GM06990 (cell line): ENCODE measurements at regions not wholly inside any gene's neighbourhood (a gene's known extent, or its start where the extent isn't known, plus 50 kb on each side); places are given as distances from the start of the nearest gene placed in this dataset.

ENCODE experiments used
- DNase-seq: peaks from one replicate; pipeline ENCODE4 v3.0.0-alpha.2; 2011; ENCODE audit not compliant: insufficient read length; ENCODE audit errors: extremely low read depth
- H3K27me3 ChIP-seq: replicated peaks from 2 replicates; pipeline ENCODE4 v1.6.0; 2011; ENCODE audit warnings: low read length; ENCODE audit not compliant: control insufficient read depth, insufficient read depth
- H3K36me3 ChIP-seq: 2 replicates; pipeline ENCODE4 v1.5.1; 2011; ENCODE audit warnings: low read length; ENCODE audit not compliant: control insufficient read depth, insufficient read depth
- H3K4me3 ChIP-seq: replicated peaks from 2 replicates; pipeline ENCODE4 v1.5.1; 2011; ENCODE audit warnings: low read depth, mild to moderate bottlenecking, control low read depth, low read length
- TF ChIP-seq, protein P1 (sequence below): IDR thresholded peaks from 2 replicates; pipeline ENCODE4 v1.5.1; 2011; ENCODE audit warnings: low read length, control low read depth, mild to moderate bottlenecking, inconsistent platforms; ENCODE audit not compliant: insufficient read depth, poor library complexity, severe bottlenecking

DNA sequence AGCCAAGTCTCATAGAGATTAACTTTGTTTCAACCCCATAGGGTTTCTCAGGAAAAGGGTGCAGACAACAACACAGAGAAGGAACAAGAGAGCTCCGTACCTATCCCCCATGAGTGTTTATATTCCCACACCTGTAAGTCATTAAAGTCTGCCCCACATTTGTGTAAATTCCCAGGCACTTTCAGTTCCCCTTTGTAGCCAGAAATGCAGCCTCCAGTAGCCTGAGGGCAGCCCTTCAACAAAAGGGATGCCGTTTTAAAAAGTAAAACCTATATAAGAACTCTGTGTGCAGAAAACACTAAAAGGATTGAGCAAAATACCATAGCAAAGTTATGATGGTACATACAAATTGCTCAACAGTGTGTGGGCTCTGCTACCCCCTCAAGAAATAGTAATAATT, 59.7 kb upstream of the TMEM108 start:
- Histone ChIP-seq H3K4me3 (no peak overlapping the region), H3K36me3 (no peaks in the 10 kb centered on the region), H3K27me3 (no peaks in the 10 kb centered on the region; the same call in none of the 2 replicates)
- TF ChIP-seq, protein P1, sequence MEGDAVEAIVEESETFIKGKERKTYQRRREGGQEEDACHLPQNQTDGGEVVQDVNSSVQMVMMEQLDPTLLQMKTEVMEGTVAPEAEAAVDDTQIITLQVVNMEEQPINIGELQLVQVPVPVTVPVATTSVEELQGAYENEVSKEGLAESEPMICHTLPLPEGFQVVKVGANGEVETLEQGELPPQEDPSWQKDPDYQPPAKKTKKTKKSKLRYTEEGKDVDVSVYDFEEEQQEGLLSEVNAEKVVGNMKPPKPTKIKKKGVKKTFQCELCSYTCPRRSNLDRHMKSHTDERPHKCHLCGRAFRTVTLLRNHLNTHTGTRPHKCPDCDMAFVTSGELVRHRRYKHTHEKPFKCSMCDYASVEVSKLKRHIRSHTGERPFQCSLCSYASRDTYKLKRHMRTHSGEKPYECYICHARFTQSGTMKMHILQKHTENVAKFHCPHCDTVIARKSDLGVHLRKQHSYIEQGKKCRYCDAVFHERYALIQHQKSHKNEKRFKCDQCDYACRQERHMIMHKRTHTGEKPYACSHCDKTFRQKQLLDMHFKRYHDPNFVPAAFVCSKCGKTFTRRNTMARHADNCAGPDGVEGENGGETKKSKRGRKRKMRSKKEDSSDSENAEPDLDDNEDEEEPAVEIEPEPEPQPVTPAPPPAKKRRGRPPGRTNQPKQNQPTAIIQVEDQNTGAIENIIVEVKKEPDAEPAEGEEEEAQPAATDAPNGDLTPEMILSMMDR, result no peak
- DNase-seq, result no peak

DNA sequence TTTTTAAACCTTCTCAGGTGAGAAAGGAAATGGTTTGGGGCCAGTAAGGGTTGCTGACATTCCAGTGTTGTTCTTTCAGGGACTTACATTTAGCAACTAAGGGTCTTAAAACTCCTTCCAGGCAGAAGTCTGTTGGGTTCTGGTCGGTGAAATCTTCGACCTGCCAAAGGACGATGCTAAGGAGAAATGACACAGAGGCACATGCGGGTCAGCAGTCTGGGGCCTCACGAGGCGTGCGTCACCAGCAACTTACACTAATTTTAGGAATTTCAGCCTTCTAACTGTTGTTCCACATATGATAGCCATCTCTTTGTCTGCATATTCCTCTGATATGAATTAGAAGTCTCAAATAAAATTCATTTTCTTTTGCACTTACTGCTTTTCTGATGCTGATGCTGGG, 64.1 kb upstream of the TMEM108 start:
- H3K27me3 ChIP-seq, result no peaks in the 10 kb centered on the region
- no peak overlapping the region for H3K4me3 ChIP-seq
- no peak for DNase-seq
- H3K36me3 ChIP-seq, result no peaks in the 10 kb centered on the region
- TF ChIP-seq, protein P1, result no peak

DNA sequence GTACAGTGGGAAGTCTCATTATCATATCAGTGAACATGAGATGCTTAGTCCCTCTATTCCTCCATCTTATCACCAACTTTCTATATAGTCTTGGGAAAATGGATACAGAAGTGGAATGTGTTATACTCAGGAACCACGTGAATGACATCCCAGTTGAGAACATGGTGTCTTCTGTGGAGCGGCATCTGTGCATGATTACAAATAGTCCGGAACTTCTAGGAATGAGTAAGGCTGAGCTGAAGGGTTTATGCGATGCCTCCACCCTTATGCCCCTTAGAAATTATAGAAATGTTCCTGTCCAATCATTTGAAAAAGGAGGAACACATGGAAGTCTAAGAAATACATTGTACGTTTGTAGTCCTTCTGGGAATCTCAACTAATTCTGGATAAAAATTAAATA, 64.8 kb upstream of the TMEM108 start:
- H3K36me3 ChIP-seq, result no peaks in the 10 kb centered on the region
- DNase-seq, result no peak
- H3K4me3 ChIP-seq, result no peak overlapping the region
- no peaks in the 10 kb centered on the region for H3K27me3 ChIP-seq
- TF ChIP-seq, protein P1, result no peak

DNA sequence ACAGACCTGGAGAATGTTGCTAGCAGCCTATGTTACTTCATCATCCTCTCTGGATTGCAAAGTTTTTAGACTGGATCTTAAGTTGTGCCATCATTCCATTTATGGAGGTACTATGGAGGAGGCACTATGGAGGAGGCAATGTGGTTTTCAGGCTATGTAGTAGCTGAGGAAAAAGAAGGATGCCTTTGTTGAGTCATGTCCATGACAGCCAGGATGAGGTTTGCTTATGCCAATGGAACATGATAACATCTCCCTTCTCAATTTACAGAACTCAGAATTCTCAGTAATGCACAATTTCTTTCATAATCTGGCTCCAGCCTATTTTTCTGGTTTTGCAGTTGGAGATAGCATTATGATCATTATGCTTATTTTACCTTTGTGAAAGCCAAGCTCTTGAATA, 65.9 kb upstream of the TMEM108 start:
- TF ChIP-seq, protein P1, result no peak
- no peak for DNase-seq
- Histone ChIP-seq H3K36me3 (no peaks in the 10 kb centered on the region), H3K27me3 (no peaks in the 10 kb centered on the region), H3K4me3 (no peak overlapping the region)

DNA sequence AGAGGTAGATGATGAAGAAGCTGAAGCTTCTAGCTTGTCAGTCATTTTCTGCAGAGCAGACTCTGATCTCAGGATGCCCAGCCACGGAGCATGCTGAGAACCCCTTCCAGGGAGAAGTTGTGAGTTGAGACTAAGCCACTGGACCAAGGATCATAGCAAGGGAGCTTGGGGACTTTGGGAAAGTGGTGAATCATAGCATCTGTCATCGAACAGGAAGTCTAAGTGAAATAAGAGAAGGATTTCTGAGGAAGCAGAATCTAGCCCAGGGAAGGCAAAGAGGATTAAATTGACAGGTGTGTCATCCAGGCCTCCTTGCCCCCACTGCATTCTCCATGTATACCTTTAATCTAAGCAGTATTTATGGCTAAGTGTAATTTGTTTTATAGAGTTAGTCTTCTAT, 71.8 kb upstream of the TMEM108 start:
- no peaks in the 10 kb centered on the region for H3K36me3 ChIP-seq
- H3K27me3 ChIP-seq, result no peaks in the 10 kb centered on the region
- no peak for DNase-seq
- H3K4me3 ChIP-seq, result no peak overlapping the region
- TF ChIP-seq, protein P1, result no peak

DNA sequence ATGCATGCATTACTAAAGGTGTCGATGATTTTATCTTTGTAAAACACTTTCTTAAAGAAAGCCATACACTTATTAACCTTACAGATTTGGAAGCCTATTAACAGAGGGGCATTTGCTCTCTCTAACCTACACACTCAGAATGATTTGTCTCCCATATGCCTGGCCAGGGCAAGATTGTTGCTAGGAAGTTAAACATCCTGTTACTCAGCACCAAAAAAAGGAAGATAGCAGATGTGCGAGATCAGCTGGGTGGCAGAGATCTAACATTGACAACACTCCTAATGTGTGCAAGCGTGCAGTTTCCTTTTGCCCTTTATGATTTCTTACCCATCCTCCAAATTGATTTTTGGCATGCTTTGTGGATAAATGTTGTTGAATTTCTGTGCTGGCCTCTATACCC, 73.9 kb upstream of the TMEM108 start:
- no peak for DNase-seq
- H3K27me3 ChIP-seq, result no peaks in the 10 kb centered on the region
- H3K4me3 ChIP-seq, result no peak overlapping the region
- TF ChIP-seq, protein P1, result no peak
- H3K36me3 ChIP-seq, result no peaks in the 10 kb centered on the region
